A549 (cell line): ENCODE measurements at regions not wholly inside any gene's neighbourhood (a gene's known extent, or its start where the extent isn't known, plus 50 kb on each side); places are given as distances from the start of the nearest gene placed in this dataset.

Source experiments
- ATAC-seq, 2 experiments: fragments of 200-7000 bp in 1 of 2; fragments of >200 bp in 1 of 2; cut with Nextera tagmentation in 1 of 2; cut with Tn5 transposase in 1 of 2; 3 replicates each; pipeline versions ENCODE4 v1.8.0 to v1.9.1; 2018 to 2020; ENCODE audit warnings: mild to moderate bottlenecking in 1 of 2, moderate library complexity in 1 of 2
- CTCF ChIA-PET: fragments of 300-600 bp; sonication (Branson Sonifier 250); formaldehyde crosslinking; extraction: SDS; loops from one replicate; lab custom pipeline; 2021; ENCODE audit warnings: antibody characterized with exemption, inconsistent platforms; lab: Yijun Ruan, JAX
- POLR2A ChIA-PET: fragments of 350-600 bp; formaldehyde crosslinking; extraction: SDS; loops from one replicate; lab custom pipeline; 2021; ENCODE audit warnings: antibody characterized with exemption, inconsistent platforms; lab: Yijun Ruan, JAX
- DNase-seq, 2 experiments: peaks; one replicate each; pipeline versions ENCODE4 v3.0.0 to v3.0.0-alpha.2; 2011 to 2016; ENCODE audit warnings: low read depth in 1 of 2, low spot score in 1 of 2
- FAIRE-seq: peaks from 2 replicates; lab custom pipeline; 2011; peaks lifted over from hg19 to GRCh38; lab: Jason Lieb, UNC
- H3K27ac ChIP-seq, 2 experiments: fragments of >200 bp; sonication (Bioruptor Twin); formaldehyde crosslinking; 3 replicates each; pipeline ENCODE4 v1.5.1; 2016 to 2017
- H3K4me1 ChIP-seq: fragments of >200 bp; sonication (Bioruptor Twin); formaldehyde crosslinking; 3 replicates; pipeline ENCODE4 v1.6.1; 2016
- H3K4me2 ChIP-seq: fragments of >200 bp; sonication (Bioruptor Twin); formaldehyde crosslinking; 3 replicates; pipeline ENCODE4 v1.6.1; 2016
- H3K4me3 ChIP-seq: fragments of >200 bp; sonication (Bioruptor Twin); formaldehyde crosslinking; 3 replicates; pipeline ENCODE4 v1.5.1; 2016
- H3K9me3 ChIP-seq: fragments of >200 bp; sonication (Bioruptor Twin); formaldehyde crosslinking; 3 replicates; pipeline ENCODE4 v1.6.1; 2016
- CBX2 ChIP-seq: fragments of 200-600 bp; sonication (generic); IDR thresholded peaks from 2 replicates; pipeline ENCODE4 v1.6.1; 2016; ENCODE audit warnings: low read depth, mild to moderate bottlenecking, borderline replicate concordance
- CBX8 ChIP-seq: fragments of 200-600 bp; sonication (generic); IDR thresholded peaks from 2 replicates; pipeline ENCODE4 v1.6.1; 2016
- CHD2 ChIP-seq: fragments of 150-350 bp; IDR thresholded peaks from 2 replicates; pipeline ENCODE4 v1.6.1; 2014; ENCODE audit warnings: low read length; ENCODE audit not compliant: partially characterized antibody
- EHMT2 ChIP-seq: fragments of 200-600 bp; sonication (generic); IDR thresholded peaks from 2 replicates; pipeline ENCODE4 v1.6.1; 2016; ENCODE audit warnings: antibody characterized with exemption, low read depth, mild to moderate bottlenecking, moderate library complexity
- ESRRA ChIP-seq: fragments of 150-350 bp; IDR thresholded peaks from 2 replicates; pipeline ENCODE4 v1.6.1; 2014; ENCODE audit warnings: mild to moderate bottlenecking, low read length, borderline replicate concordance
- FOXS1 ChIP-seq: fragments of 250-450 bp; sonication (Bioruptor Pico); IDR thresholded peaks from 2 replicates; pipeline ENCODE4 v1.5.0; 2020; ENCODE audit warnings: mild to moderate bottlenecking, moderate library complexity
- HDAC2 ChIP-seq: fragments of 200-600 bp; sonication (generic); IDR thresholded peaks from 2 replicates; pipeline ENCODE4 v1.6.1; 2016
- HEYL ChIP-seq: fragments of 250-450 bp; sonication (Bioruptor Pico); IDR thresholded peaks from 2 replicates; pipeline ENCODE4 v1.8.0; 2021; ENCODE audit warnings: mild to moderate bottlenecking, moderate library complexity
- HOXA7 ChIP-seq: fragments of 250-450 bp; sonication (Bioruptor Pico); IDR thresholded peaks from 2 replicates; pipeline ENCODE4 v1.5.0; 2020; ENCODE audit warnings: mild to moderate bottlenecking, moderate library complexity
- HOXB5 ChIP-seq: fragments of 250-450 bp; sonication (Bioruptor Pico); IDR thresholded peaks from 2 replicates; pipeline ENCODE4 v1.5.0; 2020; ENCODE audit warnings: mild to moderate bottlenecking, moderate library complexity
- JUNB ChIP-seq: fragments of >200 bp; sonication (Bioruptor Twin); formaldehyde crosslinking; IDR thresholded peaks from 2 replicates; pipeline ENCODE4 v1.6.1; 2016
- KDM1A ChIP-seq: fragments of 200-600 bp; sonication (generic); IDR thresholded peaks from 2 replicates; pipeline ENCODE4 v1.6.1; 2016; ENCODE audit warnings: low read depth, mild to moderate bottlenecking
- KDM5A ChIP-seq: fragments of 200-600 bp; sonication (generic); IDR thresholded peaks from 2 replicates; pipeline ENCODE4 v1.6.1; 2016; ENCODE audit warnings: antibody characterized with exemption, mild to moderate bottlenecking
- NFE2L2 ChIP-seq: fragments of 150-350 bp; conservative IDR thresholded peaks from 2 replicates; pipeline ENCODE4 v1.6.1; 2014; ENCODE audit warnings: low read length
- NPAS2 ChIP-seq: fragments of 250-450 bp; sonication (Bioruptor Pico); IDR thresholded peaks from 2 replicates; pipeline ENCODE4 v1.8.0; 2022; ENCODE audit warnings: mild to moderate bottlenecking, moderate library complexity, borderline replicate concordance
- NR3C1 ChIP-seq: fragments of >200 bp; sonication (Bioruptor Twin); formaldehyde crosslinking; IDR thresholded peaks from 3 replicates; pipeline ENCODE4 v1.6.1; 2017
- PHF8 ChIP-seq: fragments of 200-600 bp; sonication (generic); IDR thresholded peaks from 2 replicates; pipeline ENCODE4 v1.6.1; 2016; ENCODE audit warnings: low read depth, mild to moderate bottlenecking, antibody characterized with exemption, moderate library complexity, borderline replicate concordance
- POLR2A ChIP-seq: IDR thresholded peaks from 2 replicates; pipeline ENCODE4 v1.6.1; 2012; ENCODE audit warnings: mild to moderate bottlenecking, low read length
- RNF2 ChIP-seq: fragments of 200-600 bp; sonication (generic); IDR thresholded peaks from 2 replicates; pipeline ENCODE4 v1.6.1; 2016; ENCODE audit warnings: low read depth, mild to moderate bottlenecking, antibody characterized with exemption, moderate library complexity, borderline replicate concordance
- SREBF2 ChIP-seq: fragments of 450-650 bp; IDR thresholded peaks from 2 replicates; pipeline ENCODE4 v1.6.1; 2014; ENCODE audit warnings: mild to moderate bottlenecking, moderate library complexity
- ZNF302 ChIP-seq: fragments of 250-450 bp; sonication (Bioruptor Pico); IDR thresholded peaks from 2 replicates; pipeline ENCODE4 v1.9.0; 2021; ENCODE audit warnings: inconsistent platforms, mild to moderate bottlenecking, moderate library complexity
- ZSCAN20 ChIP-seq: fragments of 250-450 bp; sonication (Bioruptor Pico); IDR thresholded peaks from 2 replicates; pipeline ENCODE4 v1.8.0; 2022; ENCODE audit warnings: mild to moderate bottlenecking, moderate library complexity
- WGBS: methylation state at CpG from one replicate; pipeline ENCODE4 v1.1.6; 2017; ENCODE audit errors: missing lambda C conversion rate; 5-methylcytosine and 5-hydroxymethylcytosine counted together
- TF ChIP-seq, protein P1 (sequence below): IDR thresholded peaks from 2 replicates; pipeline ENCODE4 v1.6.1; 2012; ENCODE audit warnings: low read depth, borderline replicate concordance
- TF ChIP-seq, protein P2 (sequence below): fragments of 200-600 bp; sonication (generic); IDR thresholded peaks from 2 replicates; pipeline ENCODE4 v1.6.1; 2016; ENCODE audit warnings: antibody characterized with exemption, mild to moderate bottlenecking, moderate library complexity
- TF ChIP-seq, protein P3 (sequence below): fragments of >200 bp; sonication (Bioruptor Twin); formaldehyde crosslinking; IDR thresholded peaks from 3 replicates; pipeline ENCODE4 v1.6.1; 2016
- TF ChIP-seq, protein P4 (sequence below): fragments of 450-650 bp; IDR thresholded peaks from 2 replicates; pipeline ENCODE4 v1.6.1; 2014; ENCODE audit warnings: antibody characterized with exemption
- TF ChIP-seq, protein P5 (sequence below): IDR thresholded peaks from 2 replicates; pipeline ENCODE4 v1.6.1; 2012
- TF ChIP-seq, protein P6 (sequence below): fragments of >200 bp; sonication (Bioruptor Twin); formaldehyde crosslinking; IDR thresholded peaks from 2 replicates; pipeline ENCODE4 v1.6.1; 2016

DNA sequence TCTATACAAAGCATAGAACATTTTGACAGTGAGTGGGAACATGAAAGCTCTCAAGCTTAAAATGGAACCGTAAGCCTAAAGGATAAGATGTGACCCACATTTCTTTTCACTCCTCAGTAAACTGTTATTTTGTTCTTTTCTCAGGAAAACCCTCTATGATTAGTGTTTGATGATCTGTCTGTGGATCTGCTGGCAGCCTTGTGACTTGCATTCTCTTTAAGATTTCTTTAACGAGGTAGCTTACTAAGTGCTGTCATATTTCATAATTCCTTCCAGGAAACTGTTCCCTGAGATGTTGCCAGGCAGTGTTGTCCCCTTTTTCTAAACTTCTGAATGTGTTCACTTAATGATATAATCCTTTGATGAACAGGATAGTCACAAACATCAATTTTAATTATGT lies 167.6 kb downstream of the PYDC2 start:
- Histone ChIP-seq H3K4me1 (no peaks in the 10 kb centered on the region), H3K9me3 (no peaks in the 10 kb centered on the region), H3K4me2 (no peak overlapping the region)
- TF ChIP-seq, protein P1, sequence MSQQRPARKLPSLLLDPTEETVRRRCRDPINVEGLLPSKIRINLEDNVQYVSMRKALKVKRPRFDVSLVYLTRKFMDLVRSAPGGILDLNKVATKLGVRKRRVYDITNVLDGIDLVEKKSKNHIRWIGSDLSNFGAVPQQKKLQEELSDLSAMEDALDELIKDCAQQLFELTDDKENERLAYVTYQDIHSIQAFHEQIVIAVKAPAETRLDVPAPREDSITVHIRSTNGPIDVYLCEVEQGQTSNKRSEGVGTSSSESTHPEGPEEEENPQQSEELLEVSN: no peak
- TF ChIP-seq POLR2A: no peak
- TF ChIP-seq KDM1A: no peak
- TF ChIP-seq JUNB: no peak
- no peak for TF ChIP-seq EHMT2
- TF ChIP-seq, protein P2, sequence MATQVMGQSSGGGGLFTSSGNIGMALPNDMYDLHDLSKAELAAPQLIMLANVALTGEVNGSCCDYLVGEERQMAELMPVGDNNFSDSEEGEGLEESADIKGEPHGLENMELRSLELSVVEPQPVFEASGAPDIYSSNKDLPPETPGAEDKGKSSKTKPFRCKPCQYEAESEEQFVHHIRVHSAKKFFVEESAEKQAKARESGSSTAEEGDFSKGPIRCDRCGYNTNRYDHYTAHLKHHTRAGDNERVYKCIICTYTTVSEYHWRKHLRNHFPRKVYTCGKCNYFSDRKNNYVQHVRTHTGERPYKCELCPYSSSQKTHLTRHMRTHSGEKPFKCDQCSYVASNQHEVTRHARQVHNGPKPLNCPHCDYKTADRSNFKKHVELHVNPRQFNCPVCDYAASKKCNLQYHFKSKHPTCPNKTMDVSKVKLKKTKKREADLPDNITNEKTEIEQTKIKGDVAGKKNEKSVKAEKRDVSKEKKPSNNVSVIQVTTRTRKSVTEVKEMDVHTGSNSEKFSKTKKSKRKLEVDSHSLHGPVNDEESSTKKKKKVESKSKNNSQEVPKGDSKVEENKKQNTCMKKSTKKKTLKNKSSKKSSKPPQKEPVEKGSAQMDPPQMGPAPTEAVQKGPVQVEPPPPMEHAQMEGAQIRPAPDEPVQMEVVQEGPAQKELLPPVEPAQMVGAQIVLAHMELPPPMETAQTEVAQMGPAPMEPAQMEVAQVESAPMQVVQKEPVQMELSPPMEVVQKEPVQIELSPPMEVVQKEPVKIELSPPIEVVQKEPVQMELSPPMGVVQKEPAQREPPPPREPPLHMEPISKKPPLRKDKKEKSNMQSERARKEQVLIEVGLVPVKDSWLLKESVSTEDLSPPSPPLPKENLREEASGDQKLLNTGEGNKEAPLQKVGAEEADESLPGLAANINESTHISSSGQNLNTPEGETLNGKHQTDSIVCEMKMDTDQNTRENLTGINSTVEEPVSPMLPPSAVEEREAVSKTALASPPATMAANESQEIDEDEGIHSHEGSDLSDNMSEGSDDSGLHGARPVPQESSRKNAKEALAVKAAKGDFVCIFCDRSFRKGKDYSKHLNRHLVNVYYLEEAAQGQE: no peak
- TF ChIP-seq HOXB5 (CRISPR knock-in tag): no peak
- TF ChIP-seq NR3C1: no peak
- TF ChIP-seq KDM5A: no peak
- TF ChIP-seq CBX8: no peak
- no peak for TF ChIP-seq HOXA7 (CRISPR knock-in tag)
- TF ChIP-seq, protein P3, sequence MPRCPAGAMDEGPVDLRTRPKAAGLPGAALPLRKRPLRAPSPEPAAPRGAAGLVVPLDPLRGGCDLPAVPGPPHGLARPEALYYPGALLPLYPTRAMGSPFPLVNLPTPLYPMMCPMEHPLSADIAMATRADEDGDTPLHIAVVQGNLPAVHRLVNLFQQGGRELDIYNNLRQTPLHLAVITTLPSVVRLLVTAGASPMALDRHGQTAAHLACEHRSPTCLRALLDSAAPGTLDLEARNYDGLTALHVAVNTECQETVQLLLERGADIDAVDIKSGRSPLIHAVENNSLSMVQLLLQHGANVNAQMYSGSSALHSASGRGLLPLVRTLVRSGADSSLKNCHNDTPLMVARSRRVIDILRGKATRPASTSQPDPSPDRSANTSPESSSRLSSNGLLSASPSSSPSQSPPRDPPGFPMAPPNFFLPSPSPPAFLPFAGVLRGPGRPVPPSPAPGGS: no peak
- TF ChIP-seq ZNF302 (CRISPR knock-in tag): no peak
- TF ChIP-seq FOXS1 (CRISPR knock-in tag): no peak
- TF ChIP-seq HDAC2: no peak
- TF ChIP-seq, protein P4, sequence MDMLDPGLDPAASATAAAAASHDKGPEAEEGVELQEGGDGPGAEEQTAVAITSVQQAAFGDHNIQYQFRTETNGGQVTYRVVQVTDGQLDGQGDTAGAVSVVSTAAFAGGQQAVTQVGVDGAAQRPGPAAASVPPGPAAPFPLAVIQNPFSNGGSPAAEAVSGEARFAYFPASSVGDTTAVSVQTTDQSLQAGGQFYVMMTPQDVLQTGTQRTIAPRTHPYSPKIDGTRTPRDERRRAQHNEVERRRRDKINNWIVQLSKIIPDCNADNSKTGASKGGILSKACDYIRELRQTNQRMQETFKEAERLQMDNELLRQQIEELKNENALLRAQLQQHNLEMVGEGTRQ: no peak
- TF ChIP-seq, all 56 proteins: peak for 0
- DNase-seq: no peak
- Histone ChIP-seq H3K27ac (no peak overlapping the region), H3K4me3 (no peak overlapping the region)
- no peak for ATAC-seq
- no peak for FAIRE-seq
- ChIA-PET CTCF (no interaction called here), POLR2A (no interaction called here)
- WGBS: 26% methylated on average over 2 of the region's 2 CpGs

DNA sequence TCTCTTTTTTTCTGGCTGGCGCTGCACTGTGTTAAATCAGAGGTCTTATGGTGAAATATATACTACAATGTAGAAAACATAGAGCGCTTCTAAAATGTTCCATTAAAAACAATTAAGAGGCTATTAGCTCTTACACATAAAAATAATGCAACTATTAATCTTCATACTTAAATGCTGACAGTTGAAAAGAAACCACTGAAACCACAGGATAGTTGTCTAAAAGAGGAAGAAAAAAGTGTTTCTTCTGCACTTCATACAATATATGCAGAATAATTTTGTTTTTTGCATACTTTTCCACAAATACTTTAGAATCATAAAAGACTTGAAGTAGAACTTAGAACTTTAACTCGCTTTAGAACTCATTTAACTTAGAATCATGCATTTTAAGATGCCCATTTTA lies 170.5 kb downstream of the PYDC2 start:
- no peak overlapping the region for H3K4me2 ChIP-seq
- H3K27ac ChIP-seq: no peak overlapping the region
- 45% methylated on average over 3 of the region's 3 CpGs for WGBS
- CTCF ChIA-PET: no interaction called here
- H3K4me1 ChIP-seq: no peaks in the 10 kb centered on the region
- FAIRE-seq (no peak), ATAC-seq (no peak)
- no peaks in the 10 kb centered on the region for H3K9me3 ChIP-seq
- TF ChIP-seq CBX2 (no peak), ZSCAN20 (CRISPR knock-in tag) (no peak), CHD2 (no peak), RNF2 (no peak), HDAC2 (no peak), SREBF2 (no peak), NPAS2 (CRISPR knock-in tag) (no peak), NFE2L2 (no peak), PHF8 (no peak), HEYL (no peak), ESRRA (no peak)
- TF ChIP-seq, protein P3: no peak
- TF ChIP-seq, protein P5, sequence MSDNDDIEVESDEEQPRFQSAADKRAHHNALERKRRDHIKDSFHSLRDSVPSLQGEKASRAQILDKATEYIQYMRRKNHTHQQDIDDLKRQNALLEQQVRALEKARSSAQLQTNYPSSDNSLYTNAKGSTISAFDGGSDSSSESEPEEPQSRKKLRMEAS: no peak
- TF ChIP-seq, protein P6, sequence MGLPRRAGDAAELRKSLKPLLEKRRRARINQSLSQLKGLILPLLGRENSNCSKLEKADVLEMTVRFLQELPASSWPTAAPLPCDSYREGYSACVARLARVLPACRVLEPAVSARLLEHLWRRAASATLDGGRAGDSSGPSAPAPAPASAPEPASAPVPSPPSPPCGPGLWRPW: no peak
- TF ChIP-seq, all 56 proteins: peak for 0
- POLR2A ChIA-PET: no interaction called here
- no peak for DNase-seq
- no peak overlapping the region for H3K4me3 ChIP-seq
